GM12874 (cell line): ENCODE measurements at regions not wholly inside any gene's neighbourhood (a gene's known extent, or its start where the extent isn't known, plus 50 kb on each side); places are given as distances from the start of the nearest gene placed in this dataset.

Experiments used
- TF ChIP-seq, protein P1 (sequence below): IDR thresholded peaks from 2 replicates; pipeline ENCODE4 v1.5.1; 2011; ENCODE audit warnings: low read depth, mild to moderate bottlenecking, control low read depth, low read length, moderate library complexity; ENCODE audit not compliant: insufficient read depth

DNA sequence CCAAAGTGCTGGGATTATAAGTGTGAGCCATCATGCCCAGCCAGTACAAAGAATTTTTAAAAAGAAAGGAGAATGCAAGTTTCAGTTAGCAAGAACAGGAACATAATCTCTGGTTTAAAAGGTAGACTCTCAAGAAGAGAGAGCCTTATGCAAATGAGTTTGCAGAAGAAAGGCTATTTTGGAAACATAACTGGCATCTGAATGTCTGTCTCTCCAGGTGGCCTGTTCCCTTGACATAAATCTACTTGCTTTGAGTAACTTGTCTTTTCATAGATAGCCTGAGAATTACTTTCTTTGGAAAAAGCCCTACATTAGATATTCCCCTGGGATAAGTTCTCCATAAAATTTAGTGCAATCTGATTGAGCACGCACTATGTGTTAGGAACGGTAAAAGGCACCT is 109.6 kb downstream of the ICOS start:
- TF ChIP-seq, protein P1, sequence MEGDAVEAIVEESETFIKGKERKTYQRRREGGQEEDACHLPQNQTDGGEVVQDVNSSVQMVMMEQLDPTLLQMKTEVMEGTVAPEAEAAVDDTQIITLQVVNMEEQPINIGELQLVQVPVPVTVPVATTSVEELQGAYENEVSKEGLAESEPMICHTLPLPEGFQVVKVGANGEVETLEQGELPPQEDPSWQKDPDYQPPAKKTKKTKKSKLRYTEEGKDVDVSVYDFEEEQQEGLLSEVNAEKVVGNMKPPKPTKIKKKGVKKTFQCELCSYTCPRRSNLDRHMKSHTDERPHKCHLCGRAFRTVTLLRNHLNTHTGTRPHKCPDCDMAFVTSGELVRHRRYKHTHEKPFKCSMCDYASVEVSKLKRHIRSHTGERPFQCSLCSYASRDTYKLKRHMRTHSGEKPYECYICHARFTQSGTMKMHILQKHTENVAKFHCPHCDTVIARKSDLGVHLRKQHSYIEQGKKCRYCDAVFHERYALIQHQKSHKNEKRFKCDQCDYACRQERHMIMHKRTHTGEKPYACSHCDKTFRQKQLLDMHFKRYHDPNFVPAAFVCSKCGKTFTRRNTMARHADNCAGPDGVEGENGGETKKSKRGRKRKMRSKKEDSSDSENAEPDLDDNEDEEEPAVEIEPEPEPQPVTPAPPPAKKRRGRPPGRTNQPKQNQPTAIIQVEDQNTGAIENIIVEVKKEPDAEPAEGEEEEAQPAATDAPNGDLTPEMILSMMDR = no peak

DNA sequence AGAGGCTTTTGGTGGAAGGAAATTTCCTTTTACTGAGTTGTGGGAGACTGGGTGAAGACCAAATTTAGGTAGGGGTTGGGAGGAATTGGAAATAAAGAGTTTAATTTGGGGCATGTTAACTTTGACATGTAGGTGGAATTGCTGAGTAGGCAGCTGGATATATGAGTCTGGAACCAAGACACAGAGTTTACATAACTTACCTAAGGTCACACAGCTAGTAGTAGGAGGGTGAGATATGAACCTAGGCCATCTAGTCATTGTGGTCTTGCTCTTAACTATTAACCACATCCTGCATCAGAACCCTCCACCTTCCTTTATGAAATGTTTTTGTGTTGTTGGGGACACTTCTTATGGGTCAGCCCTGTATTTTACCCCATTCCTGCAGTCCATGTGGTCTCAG is 113.1 kb downstream of the ICOS start:
- TF ChIP-seq, protein P1 = no peak

DNA sequence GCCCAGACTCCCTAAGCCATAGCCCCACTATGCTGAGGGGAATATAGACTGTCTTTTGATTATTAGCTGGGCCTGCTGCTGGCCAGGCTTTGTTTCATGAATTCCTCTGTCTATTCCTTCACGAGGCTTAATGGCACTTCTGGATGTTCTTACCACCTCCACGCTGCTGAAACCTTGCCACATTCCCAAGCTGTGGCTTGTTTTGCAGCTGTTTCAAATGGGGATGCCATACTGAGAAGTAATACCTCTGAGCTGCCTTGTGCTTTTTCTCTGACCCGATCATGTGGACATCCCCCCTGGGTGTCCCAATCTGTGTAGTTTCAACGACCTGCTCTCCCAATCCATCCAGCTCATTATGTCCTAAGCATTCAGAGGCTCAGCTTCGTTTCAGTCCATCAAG is 114.1 kb downstream of the ICOS start:
- TF ChIP-seq, protein P1 = no peak

DNA sequence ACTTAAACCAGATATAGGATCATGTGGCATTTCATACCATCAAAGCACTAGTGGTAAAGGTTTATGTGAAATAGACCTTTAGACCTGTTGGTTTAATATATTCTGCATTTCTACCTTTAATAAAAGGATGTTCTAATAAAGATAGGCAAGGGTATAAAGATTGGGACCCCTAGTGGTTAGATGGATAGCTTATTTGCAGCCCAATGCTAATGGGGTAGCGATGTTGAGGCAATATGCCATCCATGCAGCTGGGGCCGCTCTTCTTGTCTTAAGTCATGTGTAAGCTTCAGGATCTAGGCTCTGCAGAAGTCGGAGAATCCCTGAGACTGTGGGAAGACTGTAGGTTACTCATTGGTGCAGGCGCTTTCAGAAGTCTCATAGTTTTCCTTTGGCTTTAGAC is 114.9 kb downstream of the ICOS start:
- TF ChIP-seq, protein P1 = 0 out of 2 replicates have a peak, but pooled peaks have one; percentile 26

DNA sequence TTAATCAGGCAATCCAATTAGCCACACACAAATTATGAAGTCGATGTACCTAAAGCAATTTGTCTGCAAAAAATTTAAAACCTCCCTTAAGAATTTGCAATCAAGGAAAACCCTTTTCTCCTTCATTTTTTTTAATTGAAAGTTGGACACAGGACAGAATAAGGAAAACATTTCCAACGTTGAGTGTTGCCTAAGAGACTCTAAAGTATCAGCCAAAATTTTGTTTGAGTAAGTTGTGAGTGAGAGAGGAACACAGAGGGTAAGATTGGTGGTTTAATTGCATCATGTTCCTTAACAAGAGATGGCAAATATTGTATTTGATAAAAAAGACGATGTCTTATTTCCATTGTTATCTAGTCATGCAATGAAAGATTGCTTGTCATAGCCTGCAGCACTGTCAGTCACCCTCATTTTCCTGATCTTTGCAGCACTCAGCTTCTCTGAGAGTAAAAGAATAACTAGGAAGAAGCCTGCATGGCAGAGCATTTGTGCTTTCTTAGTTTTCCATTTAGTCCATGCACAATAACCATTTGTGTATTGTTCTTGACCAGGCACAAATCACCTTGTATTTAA is 115.5 kb downstream of the ICOS start:
- TF ChIP-seq, protein P1 = no peak

DNA sequence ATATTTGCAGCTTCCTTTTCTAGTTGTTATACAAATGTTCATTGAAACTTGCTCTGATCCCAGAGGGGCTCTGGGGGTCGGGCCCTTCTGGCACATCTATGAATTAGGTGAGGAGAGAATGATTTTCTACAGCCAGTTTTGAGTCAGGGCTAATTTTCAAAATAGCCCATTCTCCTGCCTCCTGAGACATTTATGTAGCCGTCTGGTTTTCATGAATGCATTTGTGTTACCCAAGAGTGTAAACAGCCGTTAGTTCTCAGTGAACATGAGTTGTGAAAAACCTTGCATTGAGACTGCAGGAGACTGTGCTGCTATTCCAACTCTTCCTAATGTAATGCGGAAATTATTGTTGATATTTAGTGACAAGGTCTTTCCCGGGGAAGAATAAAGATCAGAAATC is 122.5 kb downstream of the ICOS start:
- TF ChIP-seq, protein P1 = no peak

DNA sequence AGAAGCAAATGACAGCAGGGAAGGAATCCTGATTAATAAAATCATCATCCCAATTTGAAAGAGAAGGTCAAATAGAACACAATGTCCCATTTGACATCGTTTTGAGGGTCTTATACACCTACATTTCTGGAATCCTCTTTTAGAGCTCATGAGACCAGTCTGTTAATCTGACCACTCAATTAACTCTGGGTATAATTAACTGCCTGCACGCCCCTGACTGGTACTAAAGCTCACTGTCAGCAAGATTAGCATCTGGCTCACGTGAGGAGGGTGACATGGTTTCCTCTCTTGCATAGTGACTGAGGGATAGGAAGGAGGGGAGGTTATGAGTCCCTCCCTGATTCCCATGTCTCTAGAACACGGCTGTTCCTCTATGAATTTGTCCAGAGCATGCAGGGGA is 124.3 kb downstream of the ICOS start:
- TF ChIP-seq, protein P1 = no peak
